Calu3 (cell line): ENCODE measurements at regions not wholly inside any gene's neighbourhood (a gene's known extent, or its start where the extent isn't known, plus 50 kb on each side); places are given as distances from the start of the nearest gene placed in this dataset.

Source experiments
- BruUV-seq: library from RNA; stranded (reverse); fragments of 400-500 nt; replicated peaks from 2 replicates; lab custom pipeline; 2021; lab: Mats Ljungman, UMichigan
- CTCF ChIA-PET: fragments of 300-600 bp; sonication (Branson Sonifier 250); formaldehyde crosslinking; loops from one replicate; lab custom pipeline; 2022; ENCODE audit warnings: antibody characterized with exemption; lab: Charles Lee
- DNase-seq: peaks from one replicate; pipeline ENCODE4 v3.0.0; 2022
- H3K27ac Mint-ChIP-seq: one replicate; pipeline ENCODE4 v1.8.0; 2022; ENCODE audit warnings: mixed read lengths; ENCODE audit not compliant: unreplicated experiment
- H3K27me3 Mint-ChIP-seq: one replicate; pipeline ENCODE4 v1.8.0; 2022; ENCODE audit warnings: mixed read lengths; ENCODE audit not compliant: unreplicated experiment
- H3K36me3 Mint-ChIP-seq: one replicate; pipeline ENCODE4 v1.8.0; 2022; ENCODE audit warnings: mild to moderate bottlenecking, moderate library complexity, mixed read lengths; ENCODE audit not compliant: insufficient read depth, unreplicated experiment
- H3K4me1 Mint-ChIP-seq: one replicate; pipeline ENCODE4 v1.8.0; 2022; ENCODE audit warnings: mild to moderate bottlenecking, low read depth, mixed read lengths; ENCODE audit not compliant: unreplicated experiment
- H3K4me3 Mint-ChIP-seq: one replicate; pipeline ENCODE4 v1.8.0; 2022; ENCODE audit warnings: mild to moderate bottlenecking, low read depth, moderate library complexity, mixed read lengths; ENCODE audit not compliant: unreplicated experiment
- H3K9me3 Mint-ChIP-seq: one replicate; pipeline ENCODE4 v1.8.0; 2022; ENCODE audit warnings: low read depth, mixed read lengths; ENCODE audit not compliant: unreplicated experiment
- CTCF ChIP-seq: fragments of 200-600 bp; IDR thresholded peaks from one replicate; pipeline ENCODE4 v1.8.0; 2022; ENCODE audit warnings: antibody characterized with exemption; ENCODE audit not compliant: unreplicated experiment
- intact Hi-C: fragments of 100-400 bp; cut with micrococcal nuclease; formaldehyde crosslinking; loops from one replicate; pipeline ENCODE4 v1.10.0; 2022; ENCODE audit not compliant: unreplicated experiment

- intact Hi-C loops = no loop called here
- Mint-ChIP-seq H3K4me3 (no peak overlapping the region), H3K36me3 (no peaks in the 10 kb centered on the region), H3K4me1 (no peaks in the 10 kb centered on the region), H3K9me3 (no peaks in the 10 kb centered on the region), H3K27me3 (peaks cover 100% of the 10 kb centered on the region), H3K27ac (no peak overlapping the region)
- CTCF ChIA-PET = no interaction called here
- no peak for TF ChIP-seq CTCF
- no TSS peak for BruUV-seq
- DNase-seq = no peak
Measured at GRCh38 chr17:79371984-79372383, 238.9 kb downstream of the RBFOX3 start.

- intact Hi-C loops = no loop called here
- no peak for DNase-seq
- Mint-ChIP-seq H3K4me3 (no peak overlapping the region), H3K27me3 (peaks cover 100% of the 10 kb centered on the region), H3K36me3 (no peaks in the 10 kb centered on the region), H3K4me1 (no peaks in the 10 kb centered on the region), H3K9me3 (no peaks in the 10 kb centered on the region), H3K27ac (no peak overlapping the region)
- CTCF ChIA-PET = no interaction called here
- no TSS peak for BruUV-seq
- TF ChIP-seq CTCF = no peak
Measured at GRCh38 chr17:79370594-79370993, 240.3 kb downstream of the RBFOX3 start.

- DNase-seq = no peak
- no peaks in the 10 kb centered on the region for H3K9me3 Mint-ChIP-seq
- intact Hi-C loops = no loop called here
- no peaks in the 10 kb centered on the region for H3K36me3 Mint-ChIP-seq
- no peak overlapping the region for H3K27ac Mint-ChIP-seq
- CTCF ChIA-PET = no interaction called here
- BruUV-seq = no TSS peak
- H3K4me3 Mint-ChIP-seq = no peak overlapping the region
- TF ChIP-seq CTCF = no peak
- H3K27me3 Mint-ChIP-seq = peaks cover 100% of the 10 kb centered on the region
- no peaks in the 10 kb centered on the region for H3K4me1 Mint-ChIP-seq
Measured at GRCh38 chr17:79370126-79370525, 240.7 kb downstream of the RBFOX3 start.

- intact Hi-C loops = no loop called here
- TF ChIP-seq CTCF = no peak
- no peaks in the 10 kb centered on the region for H3K9me3 Mint-ChIP-seq
- no peak for DNase-seq
- CTCF ChIA-PET = no interaction called here
- no peak overlapping the region for H3K4me3 Mint-ChIP-seq
- no peaks in the 10 kb centered on the region for H3K4me1 Mint-ChIP-seq
- H3K27me3 Mint-ChIP-seq = peaks cover 100% of the 10 kb centered on the region
- BruUV-seq = no TSS peak
- no peaks in the 10 kb centered on the region for H3K36me3 Mint-ChIP-seq
- H3K27ac Mint-ChIP-seq = no peak overlapping the region
Measured at GRCh38 chr17:79369532-79369931, 241.3 kb downstream of the RBFOX3 start.
